ENCODE measurements at regions not wholly inside any gene's neighbourhood (a gene's known extent, or its start where the extent isn't known, plus 50 kb on each side); places are given as distances from the start of the nearest gene placed in this dataset.

GRCh38 chr4:79209822-79210635, 115.8 kb downstream of the NAA11 start:
- no peaks in the 10 kb centered on the region for H3K27me3 ChIP-seq
- no peak for DNase-seq (ENCODE audit: low spot score in 2 of 2)
- no peak overlapping the region for H3K27ac ChIP-seq
- H3K4me1 ChIP-seq: no peaks in the 10 kb centered on the region
- peaks cover 0 to 14% of the 10 kb centered on the region in 2 donors for H3K9me3 ChIP-seq
- H3K4me3 ChIP-seq: no peak overlapping the region
- intact Hi-C loops (cut with DNase I): no loop called here
- TF ChIP-seq, protein P1, sequence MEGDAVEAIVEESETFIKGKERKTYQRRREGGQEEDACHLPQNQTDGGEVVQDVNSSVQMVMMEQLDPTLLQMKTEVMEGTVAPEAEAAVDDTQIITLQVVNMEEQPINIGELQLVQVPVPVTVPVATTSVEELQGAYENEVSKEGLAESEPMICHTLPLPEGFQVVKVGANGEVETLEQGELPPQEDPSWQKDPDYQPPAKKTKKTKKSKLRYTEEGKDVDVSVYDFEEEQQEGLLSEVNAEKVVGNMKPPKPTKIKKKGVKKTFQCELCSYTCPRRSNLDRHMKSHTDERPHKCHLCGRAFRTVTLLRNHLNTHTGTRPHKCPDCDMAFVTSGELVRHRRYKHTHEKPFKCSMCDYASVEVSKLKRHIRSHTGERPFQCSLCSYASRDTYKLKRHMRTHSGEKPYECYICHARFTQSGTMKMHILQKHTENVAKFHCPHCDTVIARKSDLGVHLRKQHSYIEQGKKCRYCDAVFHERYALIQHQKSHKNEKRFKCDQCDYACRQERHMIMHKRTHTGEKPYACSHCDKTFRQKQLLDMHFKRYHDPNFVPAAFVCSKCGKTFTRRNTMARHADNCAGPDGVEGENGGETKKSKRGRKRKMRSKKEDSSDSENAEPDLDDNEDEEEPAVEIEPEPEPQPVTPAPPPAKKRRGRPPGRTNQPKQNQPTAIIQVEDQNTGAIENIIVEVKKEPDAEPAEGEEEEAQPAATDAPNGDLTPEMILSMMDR (IDR thresholded peaks at IDR 0.05): no peak
- H3K36me3 ChIP-seq: no peaks in the 10 kb centered on the region

DNA sequence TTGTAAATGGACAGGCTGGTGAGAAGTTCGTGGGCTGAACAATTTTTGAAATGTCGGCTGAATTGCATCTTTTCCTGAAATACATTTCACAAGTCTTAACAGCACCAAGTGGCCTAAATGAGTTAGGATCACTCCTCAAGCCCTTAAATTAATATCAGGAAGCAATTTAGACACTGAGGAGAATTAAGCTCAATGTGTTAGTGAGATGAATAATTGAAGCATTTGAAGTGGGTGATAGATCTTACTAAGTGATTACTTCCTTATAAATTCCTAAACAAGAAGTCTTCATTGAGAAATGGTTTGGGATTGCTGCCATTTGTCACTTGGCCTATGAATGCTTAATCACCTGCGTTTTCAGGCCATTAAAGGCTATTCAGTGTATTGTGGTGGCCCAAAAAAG, 116.8 kb downstream of the NAA11 start:
- intact Hi-C loops (cut with DNase I): no loop called here
- no peak overlapping the region for H3K4me3 ChIP-seq
- H3K27me3 ChIP-seq: no peaks in the 10 kb centered on the region
- H3K27ac ChIP-seq: no peak overlapping the region
- TF ChIP-seq, protein P1 (IDR thresholded peaks at IDR 0.05): no peak
- H3K4me1 ChIP-seq: no peaks in the 10 kb centered on the region
- DNase-seq (ENCODE audit: low spot score in 2 of 2): no peak
- H3K9me3 ChIP-seq: peaks cover 0 to 14% of the 10 kb centered on the region in 2 donors
- no peaks in the 10 kb centered on the region for H3K36me3 ChIP-seq

- H3K4me3 ChIP-seq: no peak overlapping the region
- intact Hi-C loops (cut with DNase I): no loop called here
- H3K27me3 ChIP-seq: no peaks in the 10 kb centered on the region
- DNase-seq (ENCODE audit: low spot score in 2 of 2): no peak
- H3K9me3 ChIP-seq: peaks cover 0 to 14% of the 10 kb centered on the region in 2 donors
- H3K4me1 ChIP-seq: no peaks in the 10 kb centered on the region
- TF ChIP-seq, protein P1 (IDR thresholded peaks at IDR 0.05): no peak
- H3K36me3 ChIP-seq: no peaks in the 10 kb centered on the region
- no peak overlapping the region for H3K27ac ChIP-seq
Measured at GRCh38 chr4:79207281-79207680, 118.6 kb downstream of the NAA11 start.

DNA sequence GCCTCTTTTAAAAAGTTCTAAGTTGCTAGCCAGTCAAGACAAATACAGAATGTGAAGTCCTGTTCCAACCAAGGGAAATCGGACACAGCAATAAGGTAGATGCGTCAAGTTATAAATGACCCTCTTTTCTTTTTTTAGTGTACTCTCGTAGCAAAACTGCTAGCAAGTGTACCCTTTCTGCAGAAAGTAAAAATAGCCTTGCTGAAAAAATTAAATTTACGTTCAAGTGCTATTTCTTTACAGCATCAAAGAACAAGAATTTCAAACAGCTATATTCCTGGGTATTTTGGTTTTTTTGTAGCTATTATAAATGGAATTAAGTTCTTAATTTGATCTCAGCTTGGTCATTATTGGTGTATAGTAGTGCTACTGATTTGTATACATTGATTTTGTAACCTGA, 119.2 kb downstream of the NAA11 start:
- no peak for DNase-seq (ENCODE audit: low spot score in 2 of 2)
- H3K36me3 ChIP-seq: no peaks in the 10 kb centered on the region
- no peaks in the 10 kb centered on the region for H3K4me1 ChIP-seq
- TF ChIP-seq, protein P1 (IDR thresholded peaks at IDR 0.05): no peak
- H3K27ac ChIP-seq: no peak overlapping the region
- H3K27me3 ChIP-seq: no peaks in the 10 kb centered on the region
- intact Hi-C loops (cut with DNase I): no loop called here
- H3K4me3 ChIP-seq: no peak overlapping the region
- peaks cover 0 to 14% of the 10 kb centered on the region in 2 donors for H3K9me3 ChIP-seq

DNA sequence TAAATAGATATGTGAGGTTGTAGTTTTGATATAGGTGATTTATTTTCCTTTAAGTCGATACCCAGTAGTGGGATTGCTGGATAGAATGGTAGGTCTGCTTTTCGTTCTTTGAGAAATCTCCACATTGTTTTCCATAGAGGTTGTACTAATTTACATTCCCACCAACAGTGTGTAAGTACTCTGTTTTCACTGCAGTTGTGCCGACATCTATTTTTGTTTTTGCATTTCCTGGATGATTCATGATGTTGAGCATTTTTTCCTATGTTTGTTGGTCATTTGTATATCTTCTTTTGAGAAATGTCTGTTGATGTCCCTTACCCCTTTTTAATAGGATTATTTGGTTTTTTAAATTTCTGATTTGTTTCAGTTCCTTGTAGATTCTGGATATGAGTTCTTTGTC, 120.7 kb downstream of the NAA11 start:
- H3K4me1 ChIP-seq: no peaks in the 10 kb centered on the region
- TF ChIP-seq, protein P1 (IDR thresholded peaks at IDR 0.05): no peak
- no peak overlapping the region for H3K27ac ChIP-seq
- H3K27me3 ChIP-seq: no peaks in the 10 kb centered on the region
- no peak for DNase-seq (ENCODE audit: low spot score in 2 of 2)
- no peak overlapping the region for H3K4me3 ChIP-seq
- no peaks in the 10 kb centered on the region for H3K36me3 ChIP-seq
- intact Hi-C loops (cut with DNase I): no loop called here
- peaks cover 0 to 14% of the 10 kb centered on the region in 2 donors for H3K9me3 ChIP-seq

Measured in ascending aorta (tissue), 2 donors.